Umbilical cord (tissue), 1 donor: ENCODE measurements at regions not wholly inside any gene's neighbourhood (a gene's known extent, or its start where the extent isn't known, plus 50 kb on each side); places are given as distances from the start of the nearest gene placed in this dataset.
"Not testable (repeated sequence)": the region's sequence is repeated elsewhere in the genome, so short reads cannot be mapped to it uniquely, and the experiment has no call there.

Source experiments
- DNase-seq: peaks from one replicate; pipeline ENCODE4 v3.0.0-alpha.2; 2015; ENCODE audit warnings: low spot score

DNA sequence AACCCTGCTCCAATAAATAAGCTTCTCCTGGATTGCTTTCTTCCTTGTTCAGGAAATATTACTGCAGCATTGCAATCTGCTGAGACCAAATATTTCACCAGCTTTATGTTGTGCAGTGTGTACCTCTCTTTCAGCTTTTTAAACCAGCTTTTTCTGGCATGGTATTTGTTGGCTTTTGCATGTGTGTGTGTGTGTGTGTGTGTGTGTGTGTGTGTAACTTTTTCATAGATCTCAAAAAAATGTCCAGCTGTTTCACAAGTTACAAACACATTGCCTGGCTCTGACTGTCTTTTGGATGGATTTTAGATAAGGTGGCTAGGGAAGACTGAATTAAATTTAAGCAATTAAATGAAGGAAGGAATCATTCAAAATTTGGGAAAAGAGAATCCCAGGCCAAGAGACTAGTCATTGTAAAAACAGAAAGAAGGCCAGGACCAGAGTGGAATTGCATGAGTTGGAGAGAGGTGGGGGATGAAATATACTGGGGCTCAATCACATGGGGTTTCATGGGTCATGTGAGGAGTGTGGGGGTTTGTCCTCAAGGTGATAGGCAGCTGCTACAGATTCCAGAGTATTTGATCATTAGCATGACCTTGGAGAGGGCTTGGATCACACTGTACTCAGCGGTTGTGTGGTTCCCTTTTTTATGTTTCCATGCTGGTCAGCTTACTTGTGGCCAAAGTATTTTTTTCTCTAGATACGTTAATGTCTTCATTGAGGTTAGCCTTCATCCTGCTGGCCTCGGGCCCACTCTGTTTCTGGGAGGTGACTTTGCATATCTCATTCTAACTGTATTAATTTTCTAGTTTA, 357.7 kb upstream of the BOD1L1 start:
- DNase-seq = peak; percentile 56

DNA sequence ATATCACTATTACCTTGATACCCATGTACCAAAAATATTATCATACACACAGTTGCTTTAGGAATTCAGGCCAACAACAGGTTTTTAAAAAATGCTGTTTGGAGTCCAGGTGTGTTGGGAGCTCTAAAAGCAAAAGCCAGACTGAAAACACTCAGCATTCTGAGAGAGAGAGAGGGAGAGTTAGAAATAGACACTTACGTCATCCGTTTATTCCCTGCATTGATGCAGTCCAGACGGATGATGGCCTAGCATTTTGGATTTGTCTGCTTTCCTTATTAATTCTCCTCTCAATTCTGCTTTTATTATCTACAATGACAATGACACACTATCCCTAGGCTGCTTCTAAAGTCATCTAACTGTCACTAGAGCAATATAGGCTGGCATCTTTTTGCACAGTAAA, 358.3 kb upstream of the BOD1L1 start:
- DNase-seq = peak; percentile 27

DNA sequence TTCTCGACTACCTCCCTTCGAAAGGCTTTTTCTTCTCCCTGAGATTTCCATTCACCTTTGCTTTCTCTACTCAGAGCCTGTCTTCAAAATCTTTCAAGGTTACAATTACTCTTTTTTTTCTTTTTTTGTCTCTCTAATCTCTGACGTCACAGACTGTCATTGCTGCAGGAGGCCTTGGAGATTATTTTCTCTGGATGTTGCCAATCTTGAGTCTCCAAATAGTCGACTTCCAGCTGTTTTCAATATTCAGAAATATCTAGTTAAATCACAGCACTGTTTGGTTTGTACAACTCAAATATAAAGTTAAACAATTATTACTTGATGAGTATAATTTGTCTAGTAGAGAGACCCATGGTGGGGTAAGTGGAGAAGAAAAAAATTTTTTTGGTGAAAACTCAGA, 359.0 kb upstream of the BOD1L1 start:
- no peak for DNase-seq

DNA sequence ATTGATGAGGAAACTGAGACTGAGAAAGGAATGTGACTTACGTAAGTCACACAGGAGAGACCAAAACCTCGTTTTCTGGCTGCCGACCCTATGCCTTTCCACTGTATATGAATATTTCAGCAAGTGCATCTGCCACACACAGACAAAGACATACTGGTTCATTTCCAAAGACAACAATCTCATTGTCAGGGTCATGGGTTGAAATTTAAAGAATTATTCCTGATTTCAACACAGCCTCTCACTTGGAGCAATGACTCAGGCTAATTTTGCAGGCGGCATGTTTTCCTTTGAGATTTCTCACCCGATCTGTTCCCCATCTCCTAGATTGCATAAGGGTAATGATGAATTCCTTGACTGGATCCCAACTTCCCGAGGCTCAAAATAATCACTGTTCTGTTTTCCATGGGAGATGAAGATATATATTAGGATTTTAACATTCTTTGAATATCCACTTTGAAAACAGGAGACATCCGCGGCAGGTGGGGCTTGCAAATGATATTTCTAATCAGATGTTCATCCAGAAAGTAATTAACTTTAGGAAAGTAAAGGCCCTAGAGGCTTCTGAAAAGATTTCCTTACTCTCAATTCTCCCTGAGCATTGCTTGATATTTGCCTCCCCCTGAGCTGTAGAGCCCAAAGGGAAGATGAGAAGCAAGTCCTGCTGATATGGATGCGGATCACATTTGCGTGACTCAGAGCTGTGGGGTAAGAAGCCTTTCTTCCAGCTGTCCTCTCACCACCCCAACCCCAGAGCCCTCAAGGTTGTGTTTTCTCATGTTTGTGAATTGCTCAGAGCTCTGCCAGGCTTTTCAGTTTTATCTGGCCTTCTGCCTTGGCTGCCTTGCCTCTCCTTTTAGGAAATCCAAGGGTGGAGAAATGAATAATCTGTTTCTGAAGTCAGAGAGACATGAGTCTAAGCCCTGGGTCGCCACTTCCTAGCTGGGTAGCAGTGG, 361.1 kb upstream of the BOD1L1 start:
- DNase-seq = peak; percentile 33

DNA sequence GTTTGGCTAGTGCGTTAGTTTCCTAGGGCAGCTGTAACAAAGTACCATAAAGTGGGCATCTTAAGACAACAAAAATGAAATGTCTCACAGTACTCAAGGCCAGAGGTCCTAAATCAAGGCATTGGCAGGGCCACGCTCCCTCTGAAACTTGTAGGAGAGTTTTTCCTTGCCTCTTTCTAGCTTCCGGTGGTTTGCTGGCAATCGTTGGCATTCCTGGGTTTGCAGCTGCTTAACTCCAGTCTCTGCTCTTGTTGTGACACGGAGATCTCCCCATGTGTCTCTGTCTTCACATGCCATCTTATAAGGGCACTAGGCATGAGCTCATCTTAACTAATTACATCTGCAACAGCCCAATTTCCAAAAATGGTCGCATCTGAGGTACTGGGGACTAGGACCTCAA, 362.0 kb upstream of the BOD1L1 start:
- no peak for DNase-seq

DNA sequence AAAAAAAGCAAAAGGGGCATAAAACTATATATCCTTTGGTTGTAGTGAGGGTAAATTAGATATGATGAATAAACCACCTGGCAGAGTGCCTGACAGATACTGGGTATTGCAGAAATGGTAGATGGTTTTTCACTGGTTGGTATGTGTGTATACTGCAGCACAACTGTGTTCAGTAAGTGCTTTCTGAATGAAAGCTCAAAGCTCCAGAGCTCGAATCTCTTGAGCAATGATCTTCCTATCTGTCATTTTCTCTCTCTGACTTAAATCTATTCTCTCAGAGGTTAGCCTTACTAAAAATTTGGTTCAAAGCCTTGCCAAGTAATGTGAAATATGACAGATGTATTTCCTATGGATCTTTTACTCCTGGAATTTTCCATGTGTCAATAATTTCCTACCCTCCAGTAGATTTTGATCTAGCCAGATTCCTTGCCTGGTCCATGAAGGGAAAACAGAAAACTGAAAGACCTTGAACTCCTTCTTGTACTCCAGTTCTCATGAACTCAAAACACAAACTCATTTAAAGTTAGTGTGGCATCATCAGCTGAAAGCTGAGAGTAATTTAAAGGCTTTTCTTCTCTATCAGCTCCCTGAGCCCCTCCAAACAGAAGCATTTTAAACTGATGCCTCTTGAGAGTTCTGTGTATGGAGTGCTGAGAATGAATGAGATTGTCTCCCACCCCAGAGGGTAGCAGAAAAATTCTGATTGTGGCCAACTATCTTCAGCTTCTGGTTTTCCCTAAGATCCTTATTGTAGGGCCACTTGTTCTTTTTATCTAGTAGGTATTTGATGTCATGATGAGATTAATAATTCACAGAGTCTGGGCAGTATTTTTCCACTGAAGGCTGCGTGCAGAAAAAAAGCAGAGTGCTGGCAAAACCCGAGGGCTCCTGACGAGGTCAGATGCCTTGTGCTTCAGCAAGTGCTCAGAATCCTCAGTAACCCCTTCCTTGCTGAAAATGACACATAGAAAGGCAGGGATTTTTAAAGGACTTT, 363.4 kb upstream of the BOD1L1 start:
- DNase-seq = peak; percentile 9

DNA sequence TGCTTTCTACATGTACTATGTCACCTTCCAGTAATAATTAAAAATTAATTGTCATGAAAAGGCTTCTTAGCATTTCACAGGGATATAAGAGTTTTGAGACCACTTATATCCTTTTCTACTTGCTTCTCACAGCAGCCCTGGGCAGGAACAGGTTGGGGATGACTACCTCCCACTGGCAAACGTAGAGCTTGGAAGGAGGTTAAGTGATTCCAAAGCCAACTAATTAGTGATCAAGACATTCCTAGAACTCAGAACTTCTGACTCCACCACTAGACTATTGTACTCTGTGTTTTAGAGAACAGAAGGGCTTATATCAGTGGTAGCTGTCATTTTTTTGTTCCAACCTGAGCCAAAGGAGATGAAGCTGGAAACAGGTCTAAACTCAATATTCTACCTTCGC, 364.5 kb upstream of the BOD1L1 start:
- no peak for DNase-seq

DNA sequence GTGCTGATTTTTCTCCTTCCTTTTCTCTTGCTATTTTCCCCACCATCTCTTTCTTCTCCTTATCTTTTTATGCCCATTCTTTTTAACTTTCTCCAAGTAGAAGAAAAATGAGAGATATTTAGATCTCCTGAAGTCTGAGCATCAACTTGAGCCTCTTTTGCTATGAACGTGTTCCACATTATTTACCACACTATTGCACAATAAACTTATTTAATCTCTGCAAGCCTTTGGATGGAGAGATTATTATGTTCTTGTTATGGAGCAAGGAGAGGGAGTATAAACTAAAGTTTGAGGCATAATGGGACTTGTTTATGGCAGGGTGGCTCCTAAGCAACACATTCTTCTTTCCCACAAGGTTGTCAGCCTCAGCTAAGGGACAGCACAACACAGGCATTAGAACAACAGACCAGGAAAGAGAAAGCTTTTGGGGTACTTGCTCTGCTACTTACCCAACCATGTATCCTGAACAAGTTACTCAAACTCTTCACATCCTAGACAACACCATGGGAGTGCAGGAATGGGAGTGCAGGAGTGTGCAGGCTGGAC, 365.5 kb upstream of the BOD1L1 start:
- no peak for DNase-seq

DNA sequence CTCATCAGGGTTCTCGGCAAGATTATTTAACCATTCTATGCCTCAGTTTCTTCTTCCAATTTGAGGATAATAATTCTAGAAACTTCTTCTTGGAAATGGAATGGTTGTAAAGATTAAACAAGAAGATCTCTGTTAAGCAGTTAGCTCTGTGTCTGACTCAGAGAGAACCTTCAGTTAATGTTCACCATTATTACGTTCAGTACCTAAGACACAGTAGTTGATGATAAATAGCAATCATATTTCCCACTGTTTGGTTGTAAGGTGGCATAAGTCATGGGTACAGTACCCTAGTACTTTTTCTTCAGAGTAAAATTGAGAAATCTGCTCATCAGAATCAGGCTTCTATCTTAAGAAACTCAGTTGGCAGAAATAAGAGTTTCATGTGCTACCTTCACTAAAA, 366.5 kb upstream of the BOD1L1 start:
- DNase-seq = no peak

DNA sequence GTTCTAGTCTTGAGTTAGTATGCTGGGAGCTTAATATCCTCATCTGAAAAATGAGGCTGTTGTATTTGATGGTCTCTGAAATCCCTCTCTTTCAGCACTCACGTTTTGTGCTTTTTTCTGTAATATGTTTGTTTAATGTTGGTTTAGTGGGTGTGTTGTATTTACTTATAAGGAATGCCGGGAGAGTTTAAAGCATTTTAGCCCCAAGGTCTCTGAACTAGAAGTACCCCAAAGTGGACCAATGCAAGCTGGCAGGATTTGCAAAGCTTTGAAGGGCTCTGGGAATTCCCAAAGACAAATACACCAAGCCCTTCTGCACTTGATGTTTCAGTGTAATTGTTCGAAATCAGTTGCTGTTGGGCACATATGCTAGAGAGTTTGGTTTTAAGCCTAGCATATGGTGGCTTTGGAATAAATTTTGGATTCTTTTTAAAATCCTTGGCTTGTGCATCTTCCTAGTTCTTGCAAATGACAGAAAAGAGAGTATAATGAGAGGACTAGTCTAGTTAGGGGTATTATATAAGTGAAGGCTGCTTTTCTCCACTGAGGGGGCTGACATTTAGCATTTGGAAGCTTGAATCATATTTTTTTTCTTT, 371.4 kb upstream of the BOD1L1 start:
- DNase-seq = no peak

DNA sequence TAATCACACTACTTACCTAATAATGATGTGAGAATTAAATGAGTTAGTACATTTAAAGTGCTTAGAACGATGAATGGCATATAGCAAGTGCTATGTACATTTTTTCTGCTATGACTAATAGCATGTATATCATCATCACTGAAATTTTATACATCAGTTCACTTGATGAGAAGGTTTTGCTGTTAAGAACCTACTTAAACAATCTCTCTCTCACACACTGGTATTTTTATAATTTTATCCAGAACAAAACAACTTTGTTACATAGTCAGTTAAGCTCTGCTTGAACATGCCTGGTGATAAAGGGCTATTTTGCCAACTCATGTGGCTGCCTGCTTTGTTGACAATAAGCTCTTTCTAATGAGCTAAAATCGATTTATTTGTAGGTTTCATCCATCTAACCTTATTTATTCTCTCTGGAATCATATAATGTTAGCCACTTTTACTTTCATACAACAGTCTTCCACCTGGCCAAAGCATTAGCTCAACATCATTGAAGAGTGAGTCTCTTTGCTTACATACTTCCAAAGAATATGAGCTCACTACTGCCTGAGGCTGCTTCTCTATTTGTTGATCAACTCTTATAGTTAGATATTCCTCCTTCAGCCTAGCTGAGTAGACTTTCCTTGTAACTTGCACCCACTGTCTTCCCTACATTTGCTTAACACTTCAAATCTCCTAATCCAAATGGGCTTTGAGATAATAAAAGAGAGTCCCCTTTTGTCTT, 372.7 kb upstream of the BOD1L1 start:
- no peak for DNase-seq

DNA sequence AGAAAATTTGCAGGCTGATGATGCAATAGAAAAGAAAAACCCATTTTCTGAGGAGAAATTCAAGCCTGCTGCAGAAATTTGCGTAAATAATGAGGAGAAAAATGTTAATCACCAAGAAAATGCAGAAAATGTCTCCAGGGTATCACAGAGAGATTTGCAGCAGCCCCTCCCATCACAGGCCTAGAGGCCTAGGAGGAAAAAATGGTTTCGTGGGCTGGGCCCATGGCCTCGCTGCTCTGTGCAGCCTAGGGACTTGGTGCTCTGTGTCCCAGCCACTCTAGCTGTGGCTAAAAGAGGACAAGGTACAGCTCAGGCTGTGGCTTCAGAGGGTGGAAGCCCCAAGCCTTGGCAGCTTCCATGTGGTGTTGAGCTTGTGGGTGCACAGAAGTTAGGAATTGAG, 374.8 kb upstream of the BOD1L1 start:
- not testable (repeated sequence) for DNase-seq

DNA sequence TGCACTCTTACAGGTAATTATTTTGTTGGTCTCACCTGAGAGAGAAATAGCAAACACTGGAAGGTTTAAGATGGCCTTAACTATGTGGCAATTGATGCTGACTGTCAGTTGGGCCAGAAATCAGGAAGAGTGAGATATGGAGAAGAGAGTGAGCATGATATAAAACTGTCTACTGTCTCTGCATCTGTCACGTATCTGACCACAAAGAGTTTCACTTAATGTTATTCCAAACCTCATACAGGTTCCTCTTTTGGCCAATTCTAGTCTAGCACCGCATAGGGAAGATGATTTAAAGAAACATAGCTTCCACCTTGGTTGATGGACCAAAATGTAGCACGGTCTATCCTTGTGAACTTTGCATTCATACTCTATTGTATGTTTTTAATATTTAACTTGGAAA, 381.0 kb upstream of the BOD1L1 start:
- no peak for DNase-seq

DNA sequence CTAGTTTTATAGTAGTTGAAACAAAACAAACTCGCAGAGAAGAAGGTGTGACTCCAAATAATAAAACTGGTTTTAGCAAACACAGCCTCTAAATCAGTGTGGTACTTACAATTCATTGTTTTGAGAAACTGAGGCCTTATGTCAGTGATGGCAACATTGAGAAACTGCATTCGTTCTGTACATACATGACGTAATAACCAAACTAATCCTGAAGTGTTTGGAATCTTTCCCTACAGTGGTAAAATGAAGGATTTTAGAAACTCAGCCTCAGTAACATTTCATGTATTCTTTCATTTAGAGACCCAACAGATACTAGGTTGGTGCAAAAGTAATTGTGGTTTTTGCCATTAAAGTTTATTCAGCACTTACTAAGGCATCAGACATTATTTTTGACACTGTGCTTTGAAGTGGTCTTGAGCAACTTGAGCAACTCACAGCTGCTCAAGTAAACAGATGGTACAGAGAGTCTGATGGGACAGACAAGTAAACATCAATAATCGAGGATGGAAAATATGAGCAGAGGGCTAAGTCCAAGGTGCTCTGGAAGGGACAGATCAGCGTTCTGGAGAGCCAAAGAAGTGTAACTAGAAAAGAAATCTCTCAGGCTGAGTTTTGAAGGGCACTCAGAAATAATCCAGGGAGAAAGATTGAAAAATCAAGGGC, 390.8 kb upstream of the BOD1L1 start:
- DNase-seq = no peak

DNA sequence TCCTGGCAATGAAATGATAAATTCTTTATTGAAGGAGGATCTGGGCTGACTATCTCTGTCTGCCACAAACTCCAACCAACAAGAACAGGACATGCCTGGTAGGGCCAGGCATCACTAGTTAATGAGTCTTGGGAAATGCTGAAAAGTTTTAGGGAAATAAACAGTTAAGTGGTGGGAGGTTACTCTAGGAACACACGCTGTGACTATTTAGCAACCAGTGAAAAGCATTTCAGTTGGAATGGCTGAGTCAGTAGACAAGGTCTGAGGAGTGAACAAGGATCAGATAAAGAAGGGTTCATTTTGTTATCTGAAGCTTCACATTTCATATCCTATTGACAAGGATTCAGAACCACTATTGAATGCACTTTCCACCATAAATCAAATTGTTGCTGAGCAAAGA, 394.9 kb upstream of the BOD1L1 start:
- DNase-seq = no peak

DNA sequence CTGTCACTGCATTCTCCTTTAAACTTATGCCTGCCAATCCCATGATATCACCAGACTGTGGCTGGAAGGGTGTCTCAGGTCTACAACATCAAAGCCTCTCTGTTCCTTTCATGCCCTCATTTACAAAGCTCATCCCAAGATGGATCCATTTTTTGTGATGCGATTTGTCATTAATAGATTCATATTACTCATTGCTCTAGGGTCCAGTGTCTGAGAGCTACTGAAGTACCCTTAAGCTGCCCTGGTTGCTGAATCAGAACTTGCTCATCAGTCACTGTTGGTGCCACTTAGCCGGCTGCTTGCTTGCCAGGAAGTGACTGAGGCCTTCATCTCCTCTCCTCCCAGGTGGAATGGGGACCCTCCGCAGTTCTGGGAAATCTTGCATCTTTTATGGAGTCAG, 395.5 kb upstream of the BOD1L1 start:
- DNase-seq = no peak

DNA sequence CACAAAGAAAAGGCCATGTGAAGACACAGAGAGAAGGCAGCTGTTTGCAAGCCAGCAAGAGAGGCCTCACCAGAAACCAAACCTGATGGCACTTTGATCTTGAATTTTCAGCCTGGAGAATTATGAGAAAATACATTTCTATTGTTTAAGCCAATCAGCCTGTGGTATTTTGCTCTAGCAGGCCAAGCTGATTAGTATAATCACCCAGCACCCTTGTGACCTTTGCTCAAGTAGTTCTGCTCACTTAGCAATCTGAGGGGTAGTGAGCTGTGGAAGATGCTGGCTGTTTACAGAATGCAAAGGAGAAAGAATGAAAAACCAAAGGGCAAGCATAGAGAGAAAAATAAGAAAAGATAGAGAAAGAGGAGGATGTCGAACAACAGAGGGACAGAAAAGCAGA, 396.4 kb upstream of the BOD1L1 start:
- no peak for DNase-seq

DNA sequence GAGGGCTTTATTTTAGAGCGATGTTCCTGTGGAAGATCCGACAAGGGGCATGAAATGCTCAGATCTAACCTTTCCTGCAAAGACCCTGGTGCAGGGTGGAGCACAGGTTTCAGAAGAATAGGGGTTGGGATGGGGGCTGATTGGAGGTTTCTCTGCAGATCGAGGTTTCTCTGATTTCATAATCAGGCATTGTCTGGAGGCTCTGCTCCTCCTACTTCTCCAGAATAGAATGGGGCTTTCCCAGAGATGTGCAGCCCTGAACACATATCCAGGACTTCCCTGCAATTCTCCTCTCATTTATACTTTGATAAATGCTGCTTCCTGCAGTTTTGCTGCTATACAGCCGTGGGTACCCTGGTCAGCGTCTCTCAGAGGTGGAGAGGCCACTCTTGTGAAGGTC, 397.6 kb upstream of the BOD1L1 start:
- no peak for DNase-seq

DNA sequence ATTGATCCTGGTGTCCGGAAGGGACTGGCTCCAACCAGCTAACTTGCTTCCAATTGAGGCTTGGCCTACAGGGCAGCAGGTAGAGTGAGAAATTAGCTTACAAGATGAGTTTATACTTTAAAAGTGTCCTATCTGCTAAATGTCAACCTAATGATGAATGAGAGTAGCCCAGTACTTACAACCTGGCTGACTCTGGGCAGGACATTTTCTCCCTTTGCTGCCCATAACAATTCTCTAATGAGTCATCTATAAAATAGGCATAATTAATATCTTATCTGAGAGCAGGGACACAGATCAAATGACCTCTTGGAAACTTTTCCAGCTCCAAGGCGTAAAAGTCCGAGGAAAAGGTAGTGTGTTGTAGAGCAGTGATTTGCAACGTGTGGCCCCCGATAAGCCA, 398.4 kb upstream of the BOD1L1 start:
- DNase-seq = no peak

DNA sequence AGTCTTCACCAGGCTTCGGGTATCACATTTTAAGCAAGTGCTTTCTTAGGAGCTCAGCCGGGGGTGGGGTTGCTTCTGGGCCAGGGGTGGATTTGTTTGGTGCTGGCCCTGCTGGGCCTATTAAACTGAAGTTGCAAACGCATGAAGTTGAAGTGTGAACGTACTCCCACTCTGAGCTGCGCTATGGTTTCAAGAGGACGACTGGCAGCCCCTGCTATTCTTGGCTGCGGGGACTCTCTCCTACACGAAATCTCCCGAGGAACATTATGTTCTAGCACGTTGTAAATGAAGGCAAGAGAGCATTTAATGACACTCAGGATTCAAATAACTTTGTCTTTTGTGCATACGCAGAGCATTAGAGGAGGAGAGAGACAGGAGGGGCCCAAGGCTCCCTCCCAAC, 401.3 kb upstream of the BOD1L1 start:
- no peak for DNase-seq
